ENCODE measurements at regions not wholly inside any gene's neighbourhood (a gene's known extent, or its start where the extent isn't known, plus 50 kb on each side); places are given as distances from the start of the nearest gene placed in this dataset.
"Not testable (repeated sequence)": the region's sequence is repeated elsewhere in the genome, so short reads cannot be mapped to it uniquely, and the experiment has no call there.

DNA sequence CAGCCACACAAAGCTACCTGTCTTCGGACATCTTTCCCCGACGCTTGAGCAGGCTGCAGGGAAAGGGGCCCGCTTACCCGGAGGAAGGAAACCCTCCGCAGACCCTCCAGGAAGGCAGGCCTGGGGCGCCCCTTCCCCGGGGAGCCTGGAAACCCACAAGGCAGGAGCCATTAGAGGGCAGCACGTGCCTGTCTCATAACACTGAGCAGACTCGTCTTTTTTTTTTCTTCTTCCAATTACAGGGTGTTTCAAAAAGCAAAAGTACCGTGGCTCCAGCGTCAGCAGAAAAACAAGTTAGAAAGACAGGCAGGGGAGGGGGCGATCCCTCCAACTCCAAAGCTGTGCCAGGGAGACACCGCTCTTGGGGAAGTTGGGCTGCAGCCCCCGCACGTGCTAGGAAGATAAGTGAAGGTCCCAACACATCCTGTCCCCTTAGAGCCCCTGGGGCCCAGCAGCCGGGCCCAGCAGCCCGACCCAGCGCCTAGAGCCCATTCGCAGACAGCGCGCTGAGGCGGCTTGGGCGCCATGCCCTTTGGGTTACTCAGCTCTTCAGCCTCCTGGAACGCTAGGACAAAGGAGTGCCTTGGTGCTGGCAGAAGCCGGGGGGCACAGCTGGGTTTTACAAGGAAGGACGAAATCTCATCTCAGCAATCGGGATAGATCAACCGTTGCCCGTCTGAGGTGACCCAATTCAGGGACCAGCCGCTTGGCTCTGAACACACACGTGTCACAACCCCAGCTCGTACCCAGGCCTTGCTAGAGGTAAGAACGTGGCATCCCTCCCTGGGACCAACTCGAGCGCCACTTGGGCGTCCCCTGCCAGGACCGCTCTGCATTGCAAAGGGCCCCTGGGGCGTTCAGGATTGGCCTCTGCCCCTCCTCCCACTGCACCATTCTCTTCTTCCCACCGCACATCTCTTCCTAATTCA is 136.3 kb downstream of the LY86 start:
- peak; percentile 62 to 67 for DNase-seq

GRCh38 chr6:6725468-6726209 is 137.1 kb downstream of the LY86 start:
- no peak for DNase-seq

DNA sequence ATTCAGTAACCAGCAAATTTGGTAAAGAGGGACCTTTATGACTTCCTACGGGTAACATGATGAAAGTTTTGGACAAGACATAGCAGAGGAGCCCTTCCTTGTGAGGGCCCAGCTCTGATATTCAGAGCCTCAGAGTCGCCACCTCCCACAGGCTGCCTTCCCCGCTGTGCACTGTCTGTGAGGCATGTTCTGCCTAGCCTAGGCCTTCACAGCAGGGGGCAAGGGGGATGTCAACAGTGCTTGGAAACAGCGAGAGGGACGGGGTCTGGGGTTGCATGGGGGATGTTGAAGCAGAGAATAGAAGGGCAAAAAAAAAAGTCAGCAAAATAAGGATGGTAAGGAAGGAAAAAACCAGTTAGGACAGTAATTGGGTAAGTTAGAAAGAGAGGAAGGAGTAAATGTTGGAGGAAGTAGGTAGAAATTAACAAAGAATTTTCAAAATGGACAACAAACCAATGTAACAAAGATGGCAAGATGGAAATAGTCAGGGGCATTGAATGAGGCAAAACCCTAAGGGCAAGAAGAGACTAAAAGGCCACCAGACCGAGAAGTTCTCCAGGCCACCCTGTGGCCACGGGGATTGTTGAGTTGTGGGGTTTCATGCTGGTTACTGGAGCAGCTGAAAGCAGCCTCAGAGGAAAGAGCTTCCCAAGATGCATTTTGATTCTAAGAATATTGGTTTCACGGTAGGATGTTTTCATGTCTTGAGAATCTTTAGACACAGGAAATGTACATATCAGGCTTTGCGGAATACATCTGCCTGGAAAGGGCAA is 139.8 kb downstream of the LY86 start:
- no peak for DNase-seq

DNA sequence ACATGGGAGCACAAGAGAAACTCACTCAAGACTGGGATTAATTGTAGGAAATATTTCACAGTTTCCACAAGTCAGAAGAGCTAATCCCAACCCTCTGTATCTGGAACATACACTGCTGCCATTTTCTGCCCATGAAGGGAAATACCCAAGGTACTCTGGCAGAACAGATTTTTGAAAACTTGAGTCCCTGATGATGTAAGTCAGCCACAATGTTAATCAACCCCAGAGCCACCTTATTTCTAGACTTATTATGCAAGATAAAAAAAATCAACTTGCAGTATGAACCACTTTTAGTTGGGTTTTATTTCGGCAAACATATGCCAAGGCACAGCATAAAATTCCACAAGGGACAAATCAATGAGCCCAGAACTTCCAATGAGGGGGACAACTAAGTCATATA is 141.5 kb downstream of the LY86 start:
- no peak for DNase-seq

- no peak for DNase-seq
Measured at GRCh38 chr6:6730831-6731230, 142.3 kb downstream of the LY86 start.

DNA sequence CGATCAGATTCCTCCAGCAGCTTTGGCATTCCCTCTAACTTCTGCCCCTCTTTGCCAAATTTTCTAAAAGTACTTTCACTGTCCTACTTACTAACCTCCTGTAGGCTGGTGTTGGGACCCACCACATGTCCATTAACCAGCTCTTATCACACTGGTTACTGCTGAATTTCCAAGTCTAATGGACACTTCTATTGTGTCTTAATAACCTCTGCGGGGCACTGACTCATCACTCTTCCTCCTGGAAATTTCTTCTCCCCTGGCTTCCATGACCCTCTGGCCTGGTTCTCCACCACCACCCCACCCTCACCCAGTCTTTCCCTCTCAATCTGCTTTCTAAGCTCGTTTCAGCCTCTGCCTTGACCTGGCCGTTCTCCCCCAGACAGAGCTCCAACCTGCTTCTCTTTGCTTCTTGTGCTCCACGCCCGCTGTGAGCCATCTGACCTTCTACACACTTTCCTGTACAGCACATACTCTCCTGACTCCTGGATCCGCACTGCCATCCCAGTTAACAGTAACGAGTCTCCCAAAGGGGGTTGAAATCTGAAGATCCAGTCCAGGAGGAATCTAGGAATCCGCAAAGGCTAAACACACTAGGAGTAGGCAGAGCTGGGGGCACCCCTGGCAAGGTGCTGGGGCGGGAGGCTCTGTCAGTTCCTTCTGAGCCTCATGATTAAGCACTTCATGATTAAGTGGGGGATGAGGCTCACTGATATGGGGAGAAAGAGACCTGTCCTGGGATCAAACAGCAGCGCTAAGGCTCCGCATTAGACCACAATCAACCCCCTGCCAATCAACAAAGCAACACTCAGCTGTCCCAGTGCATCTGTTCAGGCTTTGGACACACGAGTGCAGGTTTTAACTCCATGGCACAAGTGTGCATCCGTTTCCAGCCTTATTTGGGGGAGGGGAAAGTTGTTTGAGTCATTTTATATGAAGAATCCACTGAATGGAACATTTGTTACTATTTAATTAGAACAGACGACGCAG is 146.3 kb downstream of the LY86 start:
- no peak for DNase-seq

GRCh38 chr6:6736791-6737654 is 148.5 kb downstream of the LY86 start:
- no peak for DNase-seq

GRCh38 chr6:6737671-6738070 is 149.2 kb downstream of the LY86 start:
- no peak for DNase-seq

DNA sequence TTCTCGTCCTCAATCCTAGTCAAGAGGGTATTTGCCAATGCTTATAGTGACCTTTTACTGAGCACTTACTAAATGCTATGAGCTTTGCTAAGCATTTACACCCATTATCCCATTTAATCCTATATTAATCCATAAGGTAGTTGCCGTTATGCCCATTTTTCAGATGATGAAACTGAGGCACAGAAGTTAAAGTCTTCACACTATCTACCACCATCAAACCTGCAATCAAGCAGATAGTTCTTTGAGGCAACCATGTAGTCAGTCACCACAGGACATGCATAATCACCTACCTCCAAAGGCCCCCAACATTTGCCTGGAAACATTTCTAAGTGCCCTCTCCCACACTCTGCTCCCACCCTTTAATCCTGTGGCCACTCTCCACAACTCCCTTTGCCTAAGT is 149.6 kb downstream of the LY86 start:
- DNase-seq, result no peak

DNA sequence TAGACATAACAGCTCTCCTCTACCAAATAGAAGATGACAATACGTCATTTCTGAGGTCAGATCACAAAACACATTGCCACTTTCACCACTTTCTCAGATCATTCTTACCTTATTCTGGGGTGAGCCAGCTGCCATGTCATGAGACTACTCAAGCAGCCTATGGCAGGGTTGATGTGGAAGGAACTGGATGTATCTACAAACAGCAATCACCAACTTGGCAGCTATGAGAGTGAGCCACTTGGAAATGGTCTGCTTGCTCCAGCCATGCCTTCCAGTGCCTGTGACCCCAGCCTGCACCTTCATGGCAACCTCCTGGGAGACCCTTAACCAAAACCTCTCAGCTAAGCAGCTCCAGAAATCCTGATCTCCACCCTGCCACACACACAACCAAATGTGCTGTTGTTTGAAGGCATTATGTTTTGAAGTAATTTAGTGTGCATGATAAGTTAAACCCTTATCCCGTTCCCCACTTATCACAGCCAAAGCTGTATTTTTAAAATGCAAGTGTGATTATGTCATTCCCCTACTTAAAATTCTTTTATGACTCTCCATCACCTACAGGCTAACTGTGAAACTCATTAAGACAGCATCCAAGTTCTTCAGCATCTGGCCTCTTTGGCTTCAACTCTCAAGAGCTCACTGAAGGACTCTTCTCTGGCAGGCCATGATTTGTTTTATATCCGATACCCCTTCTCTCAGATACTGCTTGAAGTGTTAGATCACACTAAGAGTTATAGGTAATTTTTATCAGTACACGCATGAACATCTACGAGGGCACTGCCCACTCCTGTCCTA is 150.6 kb downstream of the LY86 start:
- no peak for DNase-seq

GRCh38 chr6:6740595-6740994 is 152.1 kb downstream of the LY86 start:
- no peak for DNase-seq

- no peak for DNase-seq
Measured at GRCh38 chr6:6741264-6741663, 152.7 kb downstream of the LY86 start.

DNA sequence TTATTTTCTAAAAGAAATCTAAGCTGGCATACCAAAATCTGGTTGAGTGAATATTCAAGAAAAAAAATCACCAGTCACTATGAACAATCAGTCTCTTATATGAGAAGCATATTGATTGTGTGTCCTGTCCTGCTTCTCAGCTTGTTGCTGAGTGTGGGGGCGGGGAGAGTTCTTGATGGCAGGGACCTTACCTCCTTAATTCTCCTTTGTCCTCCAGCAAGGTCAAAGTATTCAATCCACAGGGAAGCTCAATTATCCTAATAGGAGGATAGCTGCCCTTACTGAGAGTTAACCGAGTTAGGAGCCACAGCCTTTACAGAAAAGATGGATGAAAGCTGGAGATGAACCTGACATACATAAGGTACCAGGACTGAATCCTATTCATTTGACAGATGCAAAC is 154.0 kb downstream of the LY86 start:
- DNase-seq, result no peak

DNA sequence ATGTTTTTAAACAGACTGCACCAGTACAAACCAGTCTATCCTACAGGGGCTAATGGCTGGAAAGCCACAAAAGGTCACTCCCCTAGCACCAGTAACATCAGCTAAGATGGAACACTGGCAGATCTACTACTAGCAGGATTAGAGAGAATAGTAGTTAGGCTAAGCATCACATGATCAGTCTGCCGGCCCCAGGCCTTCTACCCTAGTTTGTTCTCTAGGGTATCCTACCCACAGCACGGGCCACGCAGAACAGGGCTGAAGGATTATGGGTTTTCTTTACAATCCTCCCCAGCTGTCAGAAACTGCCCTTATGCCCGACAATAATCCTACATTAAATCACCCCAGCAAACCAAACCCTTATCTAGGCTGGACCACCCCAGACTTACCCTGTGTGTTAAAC is 156.0 kb downstream of the LY86 start:
- no peak for DNase-seq

DNA sequence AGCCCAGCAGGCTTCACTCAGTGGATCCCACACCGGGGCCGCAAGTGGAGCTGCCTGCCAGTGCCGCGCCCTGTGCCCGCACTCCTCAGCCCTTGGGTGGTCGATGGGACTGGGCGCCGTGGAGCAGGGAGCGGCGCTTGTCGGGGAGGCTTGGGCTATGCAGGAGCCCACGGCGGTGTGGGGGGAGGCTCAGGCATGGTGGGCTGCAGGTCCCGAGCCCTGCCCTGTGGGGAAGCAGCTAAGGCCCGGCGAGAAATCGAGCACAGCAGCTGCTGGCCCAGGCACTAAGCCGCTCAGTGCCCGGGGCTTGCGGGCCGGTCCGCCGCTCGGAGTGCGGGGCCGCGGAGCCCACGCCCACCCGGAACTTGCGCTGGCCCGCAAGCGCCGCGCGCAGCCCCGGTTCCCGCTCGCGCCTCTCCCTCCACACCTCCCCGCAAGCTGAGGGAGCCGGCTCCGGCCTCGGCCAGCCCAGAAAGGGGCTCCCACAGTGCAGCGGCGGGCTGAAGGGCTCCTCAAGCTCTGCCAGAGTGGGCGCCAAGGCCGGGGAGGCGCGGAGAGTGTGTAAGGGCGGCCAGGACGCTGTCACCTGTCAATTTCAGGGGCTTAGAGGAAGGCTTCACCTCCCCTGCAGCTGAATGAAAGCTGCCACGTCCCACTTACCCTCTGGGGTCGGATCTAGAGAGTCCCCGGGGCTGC is 157.3 kb downstream of the LY86 start:
- not testable (repeated sequence) for DNase-seq

DNA sequence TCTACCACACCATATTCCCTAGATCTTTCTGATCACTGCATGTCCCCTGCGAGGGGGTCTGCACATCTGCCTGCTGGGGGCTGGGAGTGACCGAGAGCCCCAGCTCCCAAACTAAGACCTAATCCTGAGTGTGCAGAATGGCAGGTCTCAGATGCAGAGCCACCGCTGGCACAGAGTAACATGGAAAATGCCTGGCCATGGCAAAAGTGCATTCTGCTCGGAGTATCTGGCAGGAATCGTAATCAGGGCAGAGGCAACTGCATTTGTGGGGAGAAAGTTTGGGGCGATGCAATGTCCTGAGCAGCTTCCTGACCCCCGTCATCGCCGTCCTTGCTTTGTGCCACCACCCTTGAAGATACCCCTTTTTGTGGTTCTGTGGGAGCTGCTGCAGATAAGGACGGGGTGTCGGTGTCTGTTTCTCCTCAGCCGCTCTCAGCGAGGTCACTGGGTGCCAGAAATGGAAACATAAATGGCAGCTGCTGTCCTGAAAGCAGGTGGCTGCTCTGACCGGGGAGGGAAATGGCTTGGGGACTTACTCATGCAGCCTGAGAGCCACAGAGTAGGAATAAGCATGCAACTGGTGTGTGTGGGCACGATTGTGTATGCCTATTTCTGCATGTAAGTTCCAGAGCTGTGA is 157.9 kb downstream of the LY86 start:
- DNase-seq, result no peak

DNA sequence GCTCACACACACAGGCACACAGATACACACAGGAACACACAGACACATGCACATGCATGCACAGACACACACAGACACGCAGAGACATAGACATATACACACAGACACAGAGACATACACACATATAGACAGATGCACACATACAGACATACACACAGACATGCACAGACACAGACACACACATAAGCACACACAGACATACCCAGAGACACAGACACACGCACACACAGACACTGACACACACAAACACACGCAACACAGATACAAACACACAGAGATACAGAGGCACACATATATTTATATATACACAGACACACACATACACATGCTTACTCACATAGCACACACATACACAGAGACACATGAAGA is 158.4 kb downstream of the LY86 start:
- DNase-seq, result no peak

DNA sequence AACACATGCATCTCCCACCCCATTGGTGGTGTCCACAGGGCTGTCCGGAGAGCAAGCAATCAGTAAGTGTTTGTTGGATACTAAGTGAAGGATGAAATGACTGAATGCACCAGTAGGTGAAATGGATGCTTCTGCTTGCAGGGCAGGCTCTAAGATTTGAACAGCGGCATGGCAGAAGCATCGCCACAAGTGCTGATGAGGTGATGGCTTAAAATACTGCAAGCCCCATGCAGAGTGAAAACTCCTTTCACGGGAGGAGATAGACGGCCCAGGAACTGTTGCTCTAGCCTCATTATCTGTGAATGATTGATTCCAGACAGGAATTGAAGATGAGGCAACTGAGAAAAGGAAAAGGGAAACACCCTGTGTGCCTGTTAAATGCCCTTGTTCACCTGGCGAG is 158.9 kb downstream of the LY86 start:
- no peak for DNase-seq

DNA sequence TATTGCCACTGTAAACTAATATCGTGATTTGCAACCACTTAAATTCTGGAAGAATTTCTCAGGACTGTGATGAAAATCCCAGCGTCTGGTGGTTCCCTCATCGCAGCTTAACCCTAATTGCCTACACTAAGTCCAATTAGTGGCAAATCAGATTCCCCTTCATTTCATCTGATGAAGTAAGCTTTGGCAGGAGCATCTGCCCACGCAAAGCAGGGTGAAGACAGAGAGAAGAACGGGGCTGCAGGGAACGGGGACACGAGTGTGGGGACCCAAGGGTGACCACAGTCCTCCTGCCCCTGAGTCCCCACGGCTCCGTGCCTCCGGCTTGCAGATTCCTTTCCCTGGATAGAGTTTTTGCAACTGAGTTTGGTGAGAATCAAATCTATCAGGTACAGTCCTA is 159.5 kb downstream of the LY86 start:
- no peak for DNase-seq

Measured in activated T-cell treated with anti-CD3 and anti-CD28 coated beads, Interleukin-2, amount 50 U/mL, for 48 hours (primary cell).